ENCODE measurements at regions not wholly inside any gene's neighbourhood (a gene's known extent, or its start where the extent isn't known, plus 50 kb on each side); places are given as distances from the start of the nearest gene placed in this dataset.
A peak's percentile ranks its signal among the peaks of the same experiment; 100 is the strongest.

GRCh38 chr6:100996409-100996808, 115.3 kb upstream of the ASCC3 start:
- TF ChIP-seq POLR2A (IDR thresholded peaks at IDR 0.05; ENCODE audit: low read depth, low read length) = no peak
- FAIRE-seq (no peak), DNase-seq (ENCODE audit: insufficient read length, low spot score) (no peak)

DNA sequence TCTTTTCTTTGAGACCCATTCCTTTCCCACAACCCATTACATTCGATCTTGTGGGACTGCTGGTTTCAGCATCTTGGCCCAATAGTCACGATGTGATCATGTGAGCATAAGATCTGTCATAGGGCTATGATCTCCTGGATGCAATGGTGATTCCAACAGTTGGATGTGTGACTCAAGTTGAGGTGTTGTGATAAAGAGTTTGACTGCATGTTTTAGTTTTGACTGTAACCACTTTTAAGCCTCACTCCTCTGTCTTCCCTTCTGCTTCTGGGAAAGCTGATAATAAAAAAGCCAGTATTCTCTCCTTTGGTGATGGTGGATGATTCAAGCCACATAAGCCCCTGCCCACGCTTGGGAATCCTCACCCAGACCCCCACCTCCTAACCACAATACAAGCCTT, 117.0 kb upstream of the ASCC3 start:
- FAIRE-seq = peak; percentile 87

GRCh38 chr6:100999034-100999597, 118.0 kb upstream of the ASCC3 start:
- no peak for TF ChIP-seq POLR2A (IDR thresholded peaks at IDR 0.05; ENCODE audit: low read depth, low read length)
- DNase-seq (ENCODE audit: insufficient read length, low spot score) (no peak), FAIRE-seq (no peak)

More for the DNA sequence above, 117.0 kb upstream of the ASCC3 start:
- TF ChIP-seq POLR2A (IDR thresholded peaks at IDR 0.05; ENCODE audit: low read depth, low read length) = no peak
- DNase-seq (ENCODE audit: insufficient read length, low spot score) = no peak

DNA sequence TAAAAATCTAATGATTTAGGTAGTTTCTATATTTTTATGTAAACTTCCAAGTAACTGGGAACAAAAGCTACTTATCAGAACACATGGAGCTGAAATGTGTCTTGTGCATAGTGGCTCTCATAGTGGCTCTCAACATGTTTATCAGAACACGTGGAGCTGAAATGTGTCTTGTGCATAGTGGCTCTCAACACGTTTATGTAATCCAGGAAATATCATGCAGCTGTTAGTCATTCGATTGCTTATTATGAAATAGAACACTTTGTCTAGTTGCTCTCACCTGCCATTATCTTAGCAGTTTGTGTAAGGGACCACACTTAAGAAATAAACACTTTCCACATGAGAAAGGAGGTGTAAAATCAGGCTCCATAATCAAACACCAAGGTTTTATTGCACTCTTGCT, 119.2 kb upstream of the ASCC3 start:
- no peak for DNase-seq (ENCODE audit: insufficient read length, low spot score)
- no peak for FAIRE-seq
- TF ChIP-seq POLR2A (IDR thresholded peaks at IDR 0.05; ENCODE audit: low read depth, low read length) = no peak

DNA sequence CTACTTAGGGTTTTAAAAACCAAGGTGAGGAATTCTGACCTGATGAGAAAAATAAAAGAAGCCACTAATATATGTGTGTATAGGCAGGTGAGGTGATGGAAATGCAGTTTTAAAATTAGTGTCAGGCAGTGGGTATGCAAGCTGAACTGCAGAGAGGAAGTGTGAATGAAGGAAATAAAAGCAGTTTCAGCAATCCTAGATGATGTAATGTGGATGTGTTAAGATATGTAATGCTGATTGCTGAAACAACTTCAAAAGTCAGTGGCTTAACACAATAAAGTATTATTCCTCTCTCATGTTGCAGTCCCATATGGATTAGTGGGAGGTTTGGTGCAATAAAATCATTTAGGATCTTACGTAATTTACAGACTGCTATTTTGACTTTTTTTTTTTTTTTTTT, 119.9 kb upstream of the ASCC3 start:
- TF ChIP-seq POLR2A (IDR thresholded peaks at IDR 0.05; ENCODE audit: low read depth, low read length) = no peak
- no peak for FAIRE-seq
- DNase-seq (ENCODE audit: insufficient read length, low spot score) = no peak

DNA sequence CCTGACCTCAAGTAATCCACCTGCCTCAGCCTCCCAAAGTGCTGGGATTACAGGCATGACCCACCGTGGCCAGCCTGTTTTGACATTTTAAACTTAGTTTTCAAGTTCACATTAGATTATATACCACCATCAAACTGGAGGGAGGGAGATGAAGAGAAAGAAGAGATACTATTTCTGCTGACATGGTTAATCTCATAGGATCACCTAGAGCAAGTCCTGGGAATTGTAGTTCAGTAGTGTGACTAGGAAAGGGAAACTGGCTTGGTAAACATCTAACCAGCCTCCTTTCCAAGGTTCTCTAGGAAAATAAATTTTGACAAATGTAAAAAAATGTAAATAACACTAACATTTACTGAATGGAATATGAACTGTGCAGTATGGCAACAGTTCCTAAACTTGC, 120.5 kb upstream of the ASCC3 start:
- DNase-seq (ENCODE audit: insufficient read length, low spot score) (no peak), FAIRE-seq (no peak)
- TF ChIP-seq POLR2A (IDR thresholded peaks at IDR 0.05; ENCODE audit: low read depth, low read length) = no peak

DNA sequence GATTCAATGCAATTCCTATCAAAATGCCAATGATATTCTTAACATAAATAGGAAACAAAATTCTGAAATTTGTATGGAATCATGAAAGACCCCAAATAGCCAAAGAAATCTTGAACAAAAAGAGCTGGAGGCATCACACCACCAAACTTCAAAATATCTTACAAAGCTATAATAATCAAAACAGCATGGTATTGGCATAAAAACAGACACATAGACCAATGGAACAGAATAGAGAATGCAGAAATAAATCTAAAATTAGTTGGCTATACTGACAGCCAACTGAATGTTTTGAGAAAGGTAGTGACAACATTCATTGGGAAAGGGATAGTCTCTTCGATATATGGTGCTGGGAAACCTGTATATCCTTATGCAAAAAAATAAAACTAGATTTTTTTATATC, 121.9 kb upstream of the ASCC3 start:
- no peak for TF ChIP-seq POLR2A (IDR thresholded peaks at IDR 0.05; ENCODE audit: low read depth, low read length)
- no peak for DNase-seq (ENCODE audit: insufficient read length, low spot score)
- FAIRE-seq = no peak

DNA sequence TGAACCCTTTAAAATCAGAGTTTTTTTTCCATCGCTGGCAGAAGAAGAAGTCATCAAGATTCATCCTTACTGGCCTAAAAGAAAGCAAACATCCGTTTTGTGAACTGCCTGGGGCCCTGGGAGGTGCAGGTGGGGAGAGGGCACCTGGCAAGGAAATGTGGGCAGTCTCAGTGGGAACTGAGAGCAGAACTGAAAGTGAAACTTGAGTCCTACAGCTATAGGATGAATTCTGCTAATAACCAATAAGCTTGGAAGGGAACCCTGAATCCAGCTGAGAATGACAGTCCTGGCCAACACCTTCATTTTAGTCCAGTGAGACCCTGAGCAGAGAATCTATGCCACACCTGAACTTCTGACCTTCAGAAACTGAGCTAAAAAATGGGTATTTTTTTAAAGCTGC, 130.1 kb upstream of the ASCC3 start:
- FAIRE-seq = no peak
- TF ChIP-seq POLR2A (IDR thresholded peaks at IDR 0.05; ENCODE audit: low read depth, low read length) = no peak
- DNase-seq (ENCODE audit: insufficient read length, low spot score) = no peak

DNA sequence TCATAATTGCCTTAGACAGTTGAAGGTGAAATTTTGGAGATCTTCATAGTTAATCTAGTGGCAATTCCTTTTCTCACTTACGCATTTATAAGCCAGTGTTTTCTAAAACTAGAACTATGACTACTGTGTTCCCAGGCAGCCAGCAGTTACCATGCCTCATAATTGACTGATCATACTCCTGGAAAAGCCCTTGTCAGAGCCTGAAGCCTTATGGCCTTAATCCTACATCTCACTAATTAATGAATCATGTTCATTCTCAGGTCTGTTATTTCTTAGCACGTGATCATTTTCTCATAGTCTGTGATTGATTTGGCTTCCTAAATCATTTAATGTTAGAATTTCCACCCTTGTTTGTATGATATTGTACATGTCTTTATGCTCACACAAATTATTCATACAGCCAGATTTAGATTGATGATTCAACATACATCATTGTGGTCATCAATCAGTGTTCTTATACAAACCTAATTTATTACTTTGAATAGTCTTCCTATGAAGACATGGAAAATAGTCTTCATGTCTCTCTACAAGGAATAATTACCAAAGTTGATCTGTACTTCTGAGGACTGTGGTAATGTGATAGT, 132.6 kb upstream of the ASCC3 start:
- TF ChIP-seq POLR2A (IDR thresholded peaks at IDR 0.05; ENCODE audit: low read depth, low read length) = no peak
- FAIRE-seq (no peak), DNase-seq (ENCODE audit: insufficient read length, low spot score) (no peak)

DNA sequence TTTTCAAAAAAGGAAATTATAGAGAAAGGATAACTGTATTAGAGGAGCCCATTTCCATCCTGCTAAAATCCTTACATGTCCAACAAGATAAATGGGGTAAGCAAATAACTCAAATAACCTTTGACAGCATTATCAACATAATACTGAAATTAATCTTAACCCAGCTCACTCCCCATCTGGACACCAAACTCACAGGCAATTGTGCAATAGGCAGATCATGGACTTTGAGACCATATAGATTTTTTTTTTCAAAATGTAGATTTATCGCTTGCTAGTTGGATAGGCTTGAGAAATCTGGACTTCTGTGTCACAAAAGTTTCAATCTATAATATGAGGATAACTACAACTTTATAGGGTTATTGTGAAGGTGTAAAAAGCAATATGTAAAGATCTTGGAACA, 134.4 kb upstream of the ASCC3 start:
- TF ChIP-seq POLR2A (IDR thresholded peaks at IDR 0.05; ENCODE audit: low read depth, low read length) = no peak
- no peak for DNase-seq (ENCODE audit: insufficient read length, low spot score)
- no peak for FAIRE-seq

GRCh38 chr6:101016163-101016562, 135.0 kb upstream of the ASCC3 start:
- FAIRE-seq (no peak), DNase-seq (ENCODE audit: insufficient read length, low spot score) (no peak)
- TF ChIP-seq POLR2A (IDR thresholded peaks at IDR 0.05; ENCODE audit: low read depth, low read length) = no peak

GRCh38 chr6:101018157-101018556, 137.0 kb upstream of the ASCC3 start:
- no peak for DNase-seq (ENCODE audit: insufficient read length, low spot score)
- FAIRE-seq = no peak
- no peak for TF ChIP-seq POLR2A (IDR thresholded peaks at IDR 0.05; ENCODE audit: low read depth, low read length)

DNA sequence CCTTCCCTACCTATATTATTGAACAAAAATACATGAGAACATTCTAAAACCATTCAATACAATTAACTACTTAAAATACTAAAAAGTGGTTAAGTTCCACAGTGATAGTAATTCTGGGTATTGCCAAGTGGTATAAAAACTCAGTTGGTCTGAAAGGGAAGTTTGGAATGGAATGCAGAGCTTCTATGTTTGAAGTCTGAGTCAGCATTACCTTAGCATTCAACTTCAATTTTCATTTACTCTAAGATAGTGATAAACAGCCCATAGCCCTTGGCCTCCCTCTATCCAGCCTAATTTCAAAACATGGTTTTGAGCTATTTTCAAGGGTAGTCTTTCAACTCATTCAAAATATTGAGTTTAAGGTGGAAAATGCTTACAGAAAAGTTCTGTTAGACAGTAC, 140.4 kb upstream of the ASCC3 start:
- DNase-seq (ENCODE audit: insufficient read length, low spot score) (no peak), FAIRE-seq (no peak)
- no peak for TF ChIP-seq POLR2A (IDR thresholded peaks at IDR 0.05; ENCODE audit: low read depth, low read length)

GRCh38 chr6:101042966-101043365, 161.8 kb upstream of the ASCC3 start:
- DNase-seq (ENCODE audit: insufficient read length, low spot score) = no peak
- no peak for TF ChIP-seq POLR2A (IDR thresholded peaks at IDR 0.05; ENCODE audit: low read depth, low read length)
- no peak for FAIRE-seq

- no peak for FAIRE-seq
- no peak for DNase-seq (ENCODE audit: insufficient read length, low spot score)
- TF ChIP-seq POLR2A (IDR thresholded peaks at IDR 0.05; ENCODE audit: low read depth, low read length) = no peak
Observed at GRCh38 chr6:101058296-101058695, 177.2 kb upstream of the ASCC3 start.

DNA sequence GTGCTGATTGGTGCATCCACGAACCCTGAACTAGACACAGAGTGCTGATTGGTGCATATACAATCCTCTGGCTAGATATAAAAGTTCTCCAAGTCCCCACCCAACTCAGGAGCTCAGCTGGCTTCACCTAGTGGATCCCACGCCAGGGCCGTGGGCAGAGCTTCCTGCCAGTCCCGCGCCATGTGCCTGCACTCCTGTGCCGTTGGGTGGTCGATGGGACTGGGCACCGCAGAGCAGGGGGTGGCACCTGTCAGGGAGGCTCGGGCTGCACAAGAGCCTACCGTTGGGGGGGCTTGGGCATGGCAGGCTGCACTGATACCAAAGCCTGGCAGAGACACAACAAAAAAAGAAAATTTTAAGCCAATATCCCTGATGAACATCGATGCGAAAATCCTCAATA, 185.4 kb upstream of the ASCC3 start:
- FAIRE-seq (no peak), DNase-seq (ENCODE audit: insufficient read length, low spot score) (no peak)
- no peak for TF ChIP-seq POLR2A (IDR thresholded peaks at IDR 0.05; ENCODE audit: low read depth, low read length)
